ENCODE measurements at regions not wholly inside any gene's neighbourhood (a gene's known extent, or its start where the extent isn't known, plus 50 kb on each side); places are given as distances from the start of the nearest gene placed in this dataset.

GRCh38 chr7:69076566-69076965 lies 521.7 kb upstream of the AUTS2 start:
- Histone ChIP-seq H4K5ac (ENCODE audit: insufficient read length, low read depth, low read length) (no peak overlapping the region), H3K4me3 (ENCODE audit: extremely low read depth in 1 of 4, insufficient read depth in 2 of 4, low read depth in 3 of 4, low read length in 4 of 4) (no peak overlapping the region), H3K56ac (replicated peaks; ENCODE audit: insufficient read length, low read depth, low read length) (no peak overlapping the region), H3K4me1 (replicated peaks in 1 of 4; ENCODE audit: control insufficient read depth in 3 of 4, insufficient read depth in 4 of 4, low read length in 3 of 4) (no peaks in the 10 kb centered on the region), H3K27me3 (replicated peaks in 1 of 4; ENCODE audit: control insufficient read depth in 3 of 4, extremely low read depth in 1 of 4, insufficient read depth in 3 of 4, low read length in 3 of 4) (no peaks in the 10 kb centered on the region), H3K4me2 (ENCODE audit: insufficient read depth in 1 of 2, low read depth in 2 of 2, low read length in 2 of 2) (no peak overlapping the region), H3K4ac (replicated peaks; ENCODE audit: insufficient read length, low read depth, low read length) (peak overlapping the region; percentile 78), H2BK5ac (ENCODE audit: low read depth, low read length) (no peak overlapping the region), H2AFZ (ENCODE audit: low read length) (no peak overlapping the region), H3K36me3 (ENCODE audit: control insufficient read depth in 2 of 4, insufficient read depth in 4 of 4, low read length in 3 of 4) (no peaks in the 10 kb centered on the region), H3K9me3 (ENCODE audit: insufficient read depth in 2 of 2, low read depth in 1 of 2, low read length in 1 of 2) (no peaks in the 10 kb centered on the region), H2BK20ac (ENCODE audit: low read length) (no peak overlapping the region), H4K8ac (ENCODE audit: extremely low read depth, insufficient read depth, low read length) (no peak overlapping the region), H4K91ac (replicated peaks; ENCODE audit: insufficient read length, low read length) (no peak overlapping the region), H4K20me1 (replicated peaks in 1 of 2; ENCODE audit: control insufficient read depth in 1 of 2, insufficient read depth in 2 of 2, low read length in 2 of 2) (no peaks in the 10 kb centered on the region), H2BK120ac (replicated peaks; ENCODE audit: low read depth, low read length) (no peak overlapping the region), H3K14ac (ENCODE audit: insufficient read length) (no peak overlapping the region), H3K23ac (ENCODE audit: insufficient read length) (no peak overlapping the region), H3K18ac (ENCODE audit: extremely low read depth, low read length) (no peak overlapping the region), H3K27ac (ENCODE audit: low read depth, low read length) (no peak overlapping the region), H2BK12ac (ENCODE audit: low read depth, low read length) (no peak overlapping the region), H3K23me2 (ENCODE audit: low read depth, low read length) (no peaks in the 10 kb centered on the region), H3K79me2 (ENCODE audit: control insufficient read depth in 1 of 2, insufficient read depth in 2 of 2, low read length in 2 of 2) (no peaks in the 10 kb centered on the region), H3K9ac (replicated peaks in 1 of 4; ENCODE audit: extremely low read depth in 1 of 4, low read depth in 3 of 4, low read length in 3 of 4) (no peak overlapping the region), H2AK5ac (ENCODE audit: low read depth, low read length) (no peak overlapping the region), H2BK15ac (ENCODE audit: low read length) (no peak overlapping the region), H3K79me1 (ENCODE audit: low read depth, low read length) (no peaks in the 10 kb centered on the region)
- DNase-seq (ENCODE audit: low read depth in 1 of 2, low spot score in 2 of 2), result no peak
- no peak for FAIRE-seq
- POLR2A ChIA-PET (ENCODE audit: partially characterized antibody), result no interaction called here
- 87% methylated on average over 4 of the region's 4 CpGs; no CpG with 5 or more reads in 1 of the 2 experiments for WGBS, 2 experiments (ENCODE audit: extremely low coverage in 1 of 2, insufficient coverage in 1 of 2, insufficient read length in 1 of 2, insufficient replicate concordance in 2 of 2, low coverage in 1 of 2, low lambda C conversion rate in 2 of 2, missing lambda C conversion rate in 1 of 2)
- TF ChIP-seq TEAD4 (IDR thresholded peaks at IDR 0.05; ENCODE audit: low read depth, low read length), result no peak
- no peak for TF ChIP-seq NRF1 (IDR thresholded peaks at IDR 0.05; ENCODE audit: low read depth, low read length)
- no peak for TF ChIP-seq PHF8 (conservative IDR thresholded peaks at IDR 0.05; ENCODE audit: low read depth, low read length)
- no peak for TF ChIP-seq EZH2 (IDR thresholded peaks at IDR 0.05; ENCODE audit: low read depth, low read length, severe bottlenecking)
- no peak for TF ChIP-seq E2F6 (IDR thresholded peaks at IDR 0.05)
- TF ChIP-seq POLR2A (IDR thresholded peaks at IDR 0.05; ENCODE audit: control extremely low read depth in 1 of 2, low read depth in 2 of 2, low read length in 2 of 2), result no peak
- no peak for TF ChIP-seq POU5F1 (IDR thresholded peaks at IDR 0.05; ENCODE audit: low read depth, low read length)
- no peak for TF ChIP-seq TCF12 (IDR thresholded peaks at IDR 0.05; ENCODE audit: low read depth, low read length)
- CTCF ChIA-PET (ENCODE audit: partially characterized antibody), result interaction anchor here (0.7 kb wide), 1 partner anchor 9 kb away, joined by 3 read pairs; no protein-coding TSS in a partner anchor

Measured in H1 (cell line).